Aorta (tissue), 5 donors: ENCODE measurements at regions not wholly inside any gene's neighbourhood (a gene's known extent, or its start where the extent isn't known, plus 50 kb on each side); places are given as distances from the start of the nearest gene placed in this dataset.

Experiments used
- ATAC-seq: fragments of 200-7000 bp; cut with Tn5 transposase; one replicate; pipeline ENCODE4 v1.9.1; 2022; ENCODE audit warnings: moderate library complexity; ENCODE audit not compliant: low FRiP score
- DNase-seq, 2 donors: peaks; one replicate each; pipeline ENCODE4 v3.0.0-alpha.2; 2020
- H3K27ac ChIP-seq, 2 donors: one replicate each; pipeline ENCODE4 v1.5.1; 2013; ENCODE audit warnings: low read length in 2 of 2, mild to moderate bottlenecking in 2 of 2, moderate library complexity in 2 of 2, control low read depth in 1 of 2, inconsistent platforms in 1 of 2, low read depth in 1 of 2
- H3K27me3 ChIP-seq, 2 donors: one replicate each; pipeline ENCODE4 v1.6.1; 2013; ENCODE audit warnings: control low read depth in 1 of 2, low read length in 1 of 2, mild to moderate bottlenecking in 1 of 2, moderate library complexity in 1 of 2; ENCODE audit not compliant: insufficient read depth in 2 of 2, control insufficient read depth in 1 of 2
- H3K36me3 ChIP-seq, 2 donors: one replicate each; pipeline ENCODE4 v1.6.1; 2013; ENCODE audit warnings: control low read depth in 1 of 2, low read length in 1 of 2, mild to moderate bottlenecking in 1 of 2; ENCODE audit not compliant: insufficient read depth in 2 of 2, control insufficient read depth in 1 of 2
- H3K4me1 ChIP-seq, 2 donors: one replicate each; pipeline ENCODE4 v1.6.1; 2013; ENCODE audit warnings: low read length in 2 of 2, control low read depth in 1 of 2, mild to moderate bottlenecking in 1 of 2, moderate library complexity in 1 of 2; ENCODE audit not compliant: insufficient read depth in 2 of 2, control insufficient read depth in 1 of 2
- H3K4me3 ChIP-seq, 2 donors: one replicate each; pipeline ENCODE4 v1.5.1; 2013; ENCODE audit warnings: low read length in 2 of 2, control low read depth in 1 of 2, mild to moderate bottlenecking in 1 of 2
- H3K9me3 ChIP-seq: one replicate; pipeline ENCODE4 v1.6.1; 2013; ENCODE audit warnings: mild to moderate bottlenecking, low read length; ENCODE audit not compliant: control insufficient read depth
- WGBS, 2 donors: extraction: QIAGEN DNeasy Blood & Tissue Kit; methylation state at CpG; one replicate each; pipeline ENCODE4 v1.1.7; 2013; 5-methylcytosine and 5-hydroxymethylcytosine counted together
- intact Hi-C, 2 donors: fragments of 100-400 bp; cut with DNase I; formaldehyde crosslinking; loops; one replicate each; pipeline versions ENCODE4 v1.14.2 to v1.15.0; 2022
- donor health status: healthy with polysubstance abuse.
- donor health status: Bipolar disorder and iron deficiency.
- donor health status: DM: no; HTN: no; CAD: no.
- donor health status: DM: no; HTN: no; CAD: no.
- donor health status: DM: yes; HTN: yes; CAD: no.

GRCh38 chr1:189899686-189900425 lies 577.8 kb downstream of the BRINP3 start:
- DNase-seq, result no peak
- 26 to 28% methylated on average over 1 of the region's 1 CpG for WGBS, 2 donors
- ATAC-seq, result no peak
- no peak overlapping the region for H3K27ac ChIP-seq
- H3K4me3 ChIP-seq, result no peak overlapping the region
- no peaks in the 10 kb centered on the region for H3K27me3 ChIP-seq
- no peaks in the 10 kb centered on the region for H3K9me3 ChIP-seq
- no peaks in the 10 kb centered on the region for H3K4me1 ChIP-seq
- intact Hi-C loops, result no loop called here
- H3K36me3 ChIP-seq, result no peaks in the 10 kb centered on the region

- Histone ChIP-seq H3K9me3 (no peaks in the 10 kb centered on the region), H3K4me3 (no peak overlapping the region), H3K27ac (no peak overlapping the region), H3K4me1 (no peaks in the 10 kb centered on the region), H3K36me3 (no peaks in the 10 kb centered on the region), H3K27me3 (no peaks in the 10 kb centered on the region)
- intact Hi-C loops, result no loop called here
- DNase-seq (no peak), ATAC-seq (no peak)
- WGBS, 2 donors, result 90 to 97% methylated on average over 2 of the region's 2 CpGs
Measured at GRCh38 chr1:189904509-189904908, 573.2 kb downstream of the BRINP3 start.

- ATAC-seq (no peak), DNase-seq (no peak)
Measured at GRCh38 chr1:189908113-189908512, 569.6 kb downstream of the BRINP3 start.

GRCh38 chr1:189921613-189922012 lies 556.1 kb downstream of the BRINP3 start:
- DNase-seq (no peak), ATAC-seq (no peak)
- intact Hi-C loops, result no loop called here
- Histone ChIP-seq H3K27me3 (no peaks in the 10 kb centered on the region), H3K4me1 (no peaks in the 10 kb centered on the region), H3K36me3 (no peaks in the 10 kb centered on the region), H3K27ac (no peak overlapping the region), H3K4me3 (no peak overlapping the region), H3K9me3 (peaks cover 3% of the 10 kb centered on the region)
- WGBS, 2 donors, result 92 to 100% methylated on average over 2 of the region's 2 CpGs

More at GRCh38 chr1:189908113-189908512, 569.6 kb downstream of the BRINP3 start:
- H3K4me1 ChIP-seq, result no peaks in the 10 kb centered on the region
- no peak overlapping the region for H3K27ac ChIP-seq
- H3K9me3 ChIP-seq, result no peaks in the 10 kb centered on the region
- intact Hi-C loops, result no loop called here
- no peak overlapping the region for H3K4me3 ChIP-seq
- no peaks in the 10 kb centered on the region for H3K27me3 ChIP-seq
- H3K36me3 ChIP-seq, result no peaks in the 10 kb centered on the region

GRCh38 chr1:189927641-189928040 lies 550.0 kb downstream of the BRINP3 start:
- no peaks in the 10 kb centered on the region for H3K9me3 ChIP-seq
- ATAC-seq (no peak), DNase-seq (no peak)
- no peak overlapping the region for H3K27ac ChIP-seq
- no peaks in the 10 kb centered on the region for H3K4me1 ChIP-seq
- WGBS, 2 donors, result 58 to 60% methylated on average over 2 of the region's 2 CpGs
- intact Hi-C loops, result no loop called here
- no peaks in the 10 kb centered on the region for H3K36me3 ChIP-seq
- H3K4me3 ChIP-seq, result no peak overlapping the region
- no peaks in the 10 kb centered on the region for H3K27me3 ChIP-seq

- ATAC-seq, result no peak
- intact Hi-C loops, result no loop called here
Measured at GRCh38 chr1:189929501-189930099, 548.1 kb downstream of the BRINP3 start.

GRCh38 chr1:189936861-189937260 lies 540.8 kb downstream of the BRINP3 start:
- no peak overlapping the region for H3K4me3 ChIP-seq
- no peaks in the 10 kb centered on the region for H3K9me3 ChIP-seq
- intact Hi-C loops, result no loop called here
- no peak overlapping the region for H3K27ac ChIP-seq
- ATAC-seq, result no peak
- no peaks in the 10 kb centered on the region for H3K4me1 ChIP-seq
- 61 to 72% methylated on average over 2 of the region's 2 CpGs for WGBS, 2 donors
- DNase-seq, result no peak
- H3K27me3 ChIP-seq, result no peaks in the 10 kb centered on the region
- H3K36me3 ChIP-seq, result no peaks in the 10 kb centered on the region

More at GRCh38 chr1:189929501-189930099, 548.1 kb downstream of the BRINP3 start:
- H3K9me3 ChIP-seq, result no peaks in the 10 kb centered on the region
- no peaks in the 10 kb centered on the region for H3K27me3 ChIP-seq
- H3K4me3 ChIP-seq, result no peak overlapping the region
- no peaks in the 10 kb centered on the region for H3K4me1 ChIP-seq
- no peak overlapping the region for H3K27ac ChIP-seq
- 77 to 79% methylated on average over 6 of the region's 6 CpGs for WGBS, 2 donors
- H3K36me3 ChIP-seq, result no peaks in the 10 kb centered on the region
- no peak for DNase-seq

- ATAC-seq, result no peak
- no peak for DNase-seq
- no peaks in the 10 kb centered on the region for H3K27me3 ChIP-seq
- WGBS, 2 donors, result 4 to 15% methylated on average over 1 of the region's 1 CpG
- no peak overlapping the region for H3K4me3 ChIP-seq
- intact Hi-C loops, result no loop called here
- no peak overlapping the region for H3K27ac ChIP-seq
- H3K36me3 ChIP-seq, result no peaks in the 10 kb centered on the region
- H3K4me1 ChIP-seq, result no peaks in the 10 kb centered on the region
- no peaks in the 10 kb centered on the region for H3K9me3 ChIP-seq
Measured at GRCh38 chr1:189939967-189940366, 537.7 kb downstream of the BRINP3 start.

- H3K4me3 ChIP-seq, result no peak overlapping the region
- no peaks in the 10 kb centered on the region for H3K27me3 ChIP-seq
- intact Hi-C loops, result no loop called here
- ATAC-seq, result no peak
- no peaks in the 10 kb centered on the region for H3K9me3 ChIP-seq
- H3K27ac ChIP-seq, result no peak overlapping the region
- H3K36me3 ChIP-seq, result no peaks in the 10 kb centered on the region
- H3K4me1 ChIP-seq, result no peaks in the 10 kb centered on the region
- no peak for DNase-seq
- WGBS, 2 donors, result 89 to 90% methylated on average over 1 of the region's 1 CpG
Measured at GRCh38 chr1:189941922-189942321, 535.7 kb downstream of the BRINP3 start.
